22Rv1 (cell line): ENCODE measurements at regions not wholly inside any gene's neighbourhood (a gene's known extent, or its start where the extent isn't known, plus 50 kb on each side); places are given as distances from the start of the nearest gene placed in this dataset.

ENCODE experiments used
- ZFX ChIP-seq: fragments of 450-650 bp; IDR thresholded peaks from 2 replicates; pipeline ENCODE4 v1.6.1; 2017; ENCODE audit warnings: antibody characterized with exemption, borderline replicate concordance
- TF ChIP-seq, protein P1 (sequence below): fragments of 450-650 bp; IDR thresholded peaks from 2 replicates; pipeline ENCODE4 v1.5.1; 2017; ENCODE audit warnings: mild to moderate bottlenecking

DNA sequence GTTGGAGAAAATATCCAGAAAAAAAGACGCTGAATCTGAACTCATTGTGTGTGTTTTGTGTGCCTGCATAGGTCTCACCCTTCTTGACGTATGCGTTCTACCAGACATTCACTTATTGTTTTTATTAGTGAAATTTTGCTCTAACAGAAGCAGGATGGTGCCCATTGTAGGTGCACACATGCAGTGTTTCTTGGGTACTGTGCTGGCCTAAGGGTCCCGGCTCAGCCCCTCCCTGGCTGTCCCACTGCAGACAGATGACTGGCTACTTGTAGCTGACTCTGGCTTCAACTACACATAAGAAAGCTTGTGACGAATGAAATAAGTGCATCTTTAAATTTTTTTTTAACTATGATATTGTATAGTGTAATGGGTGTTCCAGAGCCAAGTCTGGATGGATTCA lies 227.0 kb downstream of the CBLN1 start:
- TF ChIP-seq, protein P1, sequence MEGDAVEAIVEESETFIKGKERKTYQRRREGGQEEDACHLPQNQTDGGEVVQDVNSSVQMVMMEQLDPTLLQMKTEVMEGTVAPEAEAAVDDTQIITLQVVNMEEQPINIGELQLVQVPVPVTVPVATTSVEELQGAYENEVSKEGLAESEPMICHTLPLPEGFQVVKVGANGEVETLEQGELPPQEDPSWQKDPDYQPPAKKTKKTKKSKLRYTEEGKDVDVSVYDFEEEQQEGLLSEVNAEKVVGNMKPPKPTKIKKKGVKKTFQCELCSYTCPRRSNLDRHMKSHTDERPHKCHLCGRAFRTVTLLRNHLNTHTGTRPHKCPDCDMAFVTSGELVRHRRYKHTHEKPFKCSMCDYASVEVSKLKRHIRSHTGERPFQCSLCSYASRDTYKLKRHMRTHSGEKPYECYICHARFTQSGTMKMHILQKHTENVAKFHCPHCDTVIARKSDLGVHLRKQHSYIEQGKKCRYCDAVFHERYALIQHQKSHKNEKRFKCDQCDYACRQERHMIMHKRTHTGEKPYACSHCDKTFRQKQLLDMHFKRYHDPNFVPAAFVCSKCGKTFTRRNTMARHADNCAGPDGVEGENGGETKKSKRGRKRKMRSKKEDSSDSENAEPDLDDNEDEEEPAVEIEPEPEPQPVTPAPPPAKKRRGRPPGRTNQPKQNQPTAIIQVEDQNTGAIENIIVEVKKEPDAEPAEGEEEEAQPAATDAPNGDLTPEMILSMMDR, result no peak
- TF ChIP-seq ZFX, result no peak
